IMR-90 (cell line): ENCODE measurements at regions not wholly inside any gene's neighbourhood (a gene's known extent, or its start where the extent isn't known, plus 50 kb on each side); places are given as distances from the start of the nearest gene placed in this dataset.

Source experiments
- ATAC-seq: fragments of 200-7000 bp; cut with Tn5 transposase; 2 replicates; pipeline ENCODE4 v1.9.1; 2020; ENCODE audit warnings: low read depth, mild to moderate bottlenecking, moderate library complexity
- BruUV-seq: library from RNA; stranded (reverse); fragments of 400-500 nt; replicated peaks from 2 replicates; lab custom pipeline; 2021; lab: Mats Ljungman, UMichigan
- CTCF ChIA-PET: fragments of 300-600 bp; formaldehyde crosslinking; extraction: SDS; loops from one replicate; lab custom pipeline; 2021; ENCODE audit warnings: antibody characterized with exemption; lab: Yijun Ruan, JAX
- POLR2A ChIA-PET: fragments of 300-600 bp; sonication (Branson Sonifier 250); formaldehyde crosslinking; loops from one replicate; lab custom pipeline; 2022; ENCODE audit warnings: antibody characterized with exemption; ENCODE audit not compliant: unreplicated experiment; lab: Charles Lee
- DNase-seq: peaks from one replicate; pipeline ENCODE4 v3.0.0; 2013
- H2AFZ ChIP-seq: replicated peaks from 2 replicates; pipeline ENCODE3; 2013; ENCODE audit warnings: low read length, mild to moderate bottlenecking; ENCODE audit not compliant: poor library complexity
- H2AK5ac ChIP-seq: 2 replicates; pipeline ENCODE4 v1.6.1; 2013; ENCODE audit warnings: low read depth, low read length, inconsistent platforms
- H2AK9ac ChIP-seq: replicated peaks from 2 replicates; pipeline ENCODE3; 2013; ENCODE audit warnings: mild to moderate bottlenecking, low read depth, low read length, moderate library complexity; ENCODE audit not compliant: poor library complexity
- H2BK120ac ChIP-seq: 2 replicates; pipeline ENCODE4 v1.6.1; 2013; ENCODE audit warnings: low read depth, low read length, inconsistent platforms
- H2BK15ac ChIP-seq: 3 replicates; pipeline ENCODE4 v1.6.1; 2013; ENCODE audit warnings: low read depth, low read length, inconsistent platforms
- H2BK20ac ChIP-seq: 2 replicates; pipeline ENCODE4 v1.6.1; 2013; ENCODE audit warnings: low read depth, mild to moderate bottlenecking, inconsistent platforms, low read length, moderate library complexity
- H2BK5ac ChIP-seq: 2 replicates; pipeline ENCODE4 v1.6.1; 2013; ENCODE audit warnings: mild to moderate bottlenecking, low read depth, low read length, inconsistent platforms; ENCODE audit not compliant: poor library complexity, severe bottlenecking
- H3K14ac ChIP-seq: replicated peaks from 2 replicates; pipeline ENCODE4 v1.6.1; 2013; ENCODE audit warnings: low read depth, low read length, inconsistent platforms
- H3K18ac ChIP-seq: 2 replicates; pipeline ENCODE4 v1.6.1; 2013; ENCODE audit warnings: low read depth, low read length, control low read depth
- H3K23ac ChIP-seq: 2 replicates; pipeline ENCODE4 v1.6.1; 2013; ENCODE audit warnings: low read depth, low read length, inconsistent platforms
- H3K27ac ChIP-seq: 2 replicates; pipeline ENCODE4 v1.5.1; 2013; ENCODE audit warnings: mild to moderate bottlenecking, control low read depth, low read length; ENCODE audit not compliant: insufficient read depth
- H3K27me3 ChIP-seq: 2 replicates; pipeline ENCODE4 v1.6.1; 2013; ENCODE audit warnings: low read length; ENCODE audit not compliant: control insufficient read depth, insufficient read depth
- H3K36me3 ChIP-seq: 2 replicates; pipeline ENCODE4 v1.6.1; 2013; ENCODE audit warnings: low read length, mixed read lengths; ENCODE audit not compliant: control insufficient read depth, insufficient read depth
- H3K4ac ChIP-seq: 2 replicates; pipeline ENCODE4 v1.6.1; 2013; ENCODE audit warnings: low read depth, low read length, inconsistent platforms
- H3K4me1 ChIP-seq: 2 replicates; pipeline ENCODE4 v1.6.1; 2013; ENCODE audit warnings: low read length, mixed read lengths; ENCODE audit not compliant: control insufficient read depth, insufficient read depth
- H3K4me2 ChIP-seq: 2 replicates; pipeline ENCODE4 v1.6.1; 2013; ENCODE audit warnings: low read depth, mild to moderate bottlenecking, control low read depth, low read length, moderate library complexity
- H3K4me3 ChIP-seq: 2 replicates; pipeline ENCODE4 v1.5.1; 2013; ENCODE audit warnings: low read depth, mild to moderate bottlenecking, control low read depth, low read length, moderate library complexity; ENCODE audit not compliant: insufficient read depth
- H3K56ac ChIP-seq: 2 replicates; pipeline ENCODE4 v1.6.1; 2013; ENCODE audit warnings: low read length, inconsistent platforms; ENCODE audit not compliant: insufficient read depth; ENCODE audit errors: extremely low read depth
- H3K79me1 ChIP-seq, 2 experiments: 2 replicates each; pipeline ENCODE4 v1.6.1; 2013; ENCODE audit warnings: low read length in 2 of 2, inconsistent platforms in 1 of 2, low read depth in 1 of 2
- H3K9ac ChIP-seq: 2 replicates; pipeline ENCODE4 v1.6.1; 2013; ENCODE audit warnings: low read depth, low read length, control low read depth
- H3K9me1 ChIP-seq: 2 replicates; pipeline ENCODE4 v1.6.1; 2013; ENCODE audit warnings: low read length, inconsistent platforms; ENCODE audit not compliant: insufficient read depth
- H3K9me3 ChIP-seq: 2 replicates; pipeline ENCODE4 v1.6.1; 2013; ENCODE audit warnings: low read length; ENCODE audit not compliant: control insufficient read depth, insufficient read depth
- H4K20me1 ChIP-seq: 2 replicates; pipeline ENCODE4 v1.6.1; 2013; ENCODE audit warnings: low read length, inconsistent platforms; ENCODE audit not compliant: insufficient read depth
- H4K5ac ChIP-seq: 2 replicates; pipeline ENCODE4 v1.6.1; 2013; ENCODE audit warnings: mild to moderate bottlenecking, low read depth, low read length, control low read depth
- H4K8ac ChIP-seq, 2 experiments: 2 replicates each; pipeline ENCODE4 v1.6.1; 2013; ENCODE audit warnings: low read depth in 2 of 2, low read length in 2 of 2, control low read depth in 1 of 2, inconsistent platforms in 1 of 2
- H4K91ac ChIP-seq: 2 replicates; pipeline ENCODE4 v1.6.1; 2013; ENCODE audit warnings: low read depth, low read length, inconsistent platforms; ENCODE audit not compliant: insufficient read depth
- FOS ChIP-seq: fragments of 150-350 bp; IDR thresholded peaks from 2 replicates; pipeline ENCODE4 v1.6.1; 2016; ENCODE audit warnings: low read depth, low read length
- MAFK ChIP-seq: IDR thresholded peaks from 2 replicates; pipeline ENCODE4 v1.6.1; 2012; ENCODE audit warnings: low read depth, low read length, improper control_type of control experiment
- NFE2L2 ChIP-seq: fragments of 150-350 bp; IDR thresholded peaks from 2 replicates; pipeline ENCODE4 v1.6.1; 2016; ENCODE audit warnings: low read depth, mild to moderate bottlenecking, low read length
- RFX5 ChIP-seq: IDR thresholded peaks from 2 replicates; pipeline ENCODE4 v1.8.0; 2012; ENCODE audit warnings: low read depth, mild to moderate bottlenecking, low read length, moderate library complexity
- USF2 ChIP-seq: fragments of 150-350 bp; IDR thresholded peaks from 2 replicates; pipeline ENCODE4 v1.6.1; 2017; ENCODE audit warnings: mild to moderate bottlenecking, antibody characterized with exemption, low read length, low read depth
- WGBS, 2 experiments: methylation state at CpG; one replicate each; pipeline versions ENCODE4 v1.1.5 to v1.1.7; 2013; ENCODE audit warnings: missing lambda C conversion rate in 2 of 2; ENCODE audit not compliant: insufficient read length in 1 of 2; ENCODE audit errors: extremely low coverage in 2 of 2; 5-methylcytosine and 5-hydroxymethylcytosine counted together
- dilution Hi-C: fragments of 300-500 bp; cut with HindIII; formaldehyde crosslinking; loops from one replicate; pipeline ENCODE4 v1.14.3; 2018; ENCODE audit warnings: low sequenced_read_pairs; ENCODE audit not compliant: unreplicated experiment
- in situ Hi-C: fragments of 300-500 bp; cut with MboI; formaldehyde crosslinking; loops from 3 replicates; pipeline ENCODE4 v1.14.3; 2019; ENCODE audit warnings: low sequenced_read_pairs, inconsistent platforms, mixed read lengths
- intact Hi-C: fragments of 100-400 bp; cut with micrococcal nuclease; formaldehyde crosslinking; loops from 2 replicates; pipeline ENCODE4 v1.10.0; 2022

- no peak overlapping the region for H2AFZ ChIP-seq
- no peak overlapping the region for H3K4me3 ChIP-seq
- H3K4me1 ChIP-seq: no peaks in the 10 kb centered on the region
- H4K5ac ChIP-seq: no peak overlapping the region
- H2BK15ac ChIP-seq: no peak overlapping the region
- dilution Hi-C loops (no loop called here), in situ Hi-C loops (no loop called here), intact Hi-C loops (no loop called here)
- H3K14ac ChIP-seq: no peak overlapping the region
- H2AK5ac ChIP-seq: no peak overlapping the region
- H3K9me1 ChIP-seq: no peaks in the 10 kb centered on the region
- CTCF ChIA-PET: no interaction called here
- no TSS peak for BruUV-seq
- H3K27ac ChIP-seq: no peak overlapping the region
- no peaks in the 10 kb centered on the region for H3K9me3 ChIP-seq
- no peaks in the 10 kb centered on the region for H3K79me1 ChIP-seq
- no peak overlapping the region for H3K56ac ChIP-seq
- no peak overlapping the region for H3K18ac ChIP-seq
- no peak overlapping the region for H4K91ac ChIP-seq
- no peaks in the 10 kb centered on the region for H4K20me1 ChIP-seq
- DNase-seq (no peak), ATAC-seq (no peak)
- H2BK120ac ChIP-seq: no peak overlapping the region
- H3K4ac ChIP-seq: no peak overlapping the region
- H2BK20ac ChIP-seq: no peak overlapping the region
- H3K27me3 ChIP-seq: peaks cover 7% of the 10 kb centered on the region
- no peak overlapping the region for H4K8ac ChIP-seq
- no peak overlapping the region for H3K4me2 ChIP-seq
- no peak overlapping the region for H2AK9ac ChIP-seq
- no peaks in the 10 kb centered on the region for H3K36me3 ChIP-seq
- POLR2A ChIA-PET: no interaction called here
- no peak overlapping the region for H3K23ac ChIP-seq
- no CpG with 5 or more reads among the region's 5 CpGs for WGBS, 2 experiments
- TF ChIP-seq NFE2L2 (no peak), MAFK (no peak), RFX5 (no peak), FOS (no peak), USF2 (no peak)
- H2BK5ac ChIP-seq: no peak overlapping the region
- no peak overlapping the region for H3K9ac ChIP-seq
Observed at GRCh38 chr14:76595266-76595665, 166.0 kb upstream of the VASH1 start.
